Neuronal stem cell (in vitro differentiated cells): ENCODE measurements at regions not wholly inside any gene's neighbourhood (a gene's known extent, or its start where the extent isn't known, plus 50 kb on each side); places are given as distances from the start of the nearest gene placed in this dataset.

Experiments
- DNase-seq: peaks from one replicate; pipeline ENCODE4 v3.0.0-alpha.2; 2013; ENCODE audit warnings: low spot score
- H2AFZ ChIP-seq: one replicate; pipeline ENCODE4 v1.6.1; 2013; ENCODE audit warnings: mild to moderate bottlenecking, low read length, inconsistent platforms
- H2AK5ac ChIP-seq: 2 replicates; pipeline ENCODE4 v1.6.1; 2013; ENCODE audit warnings: low read depth, mild to moderate bottlenecking, inconsistent platforms, low read length, moderate library complexity, mixed read lengths
- H2BK120ac ChIP-seq: 2 replicates; pipeline ENCODE4 v1.6.1; 2013; ENCODE audit warnings: low read depth, mild to moderate bottlenecking, inconsistent platforms, low read length, moderate library complexity, mixed read lengths
- H2BK12ac ChIP-seq: one replicate; pipeline ENCODE4 v1.6.1; 2013; ENCODE audit warnings: low read length, inconsistent platforms
- H2BK15ac ChIP-seq: 2 replicates; pipeline ENCODE4 v1.6.1; 2013; ENCODE audit warnings: mild to moderate bottlenecking, low read length, inconsistent platforms, mixed read lengths
- H2BK5ac ChIP-seq: one replicate; pipeline ENCODE4 v1.6.1; 2013; ENCODE audit warnings: inconsistent platforms, mild to moderate bottlenecking, low read length, moderate library complexity
- H3K14ac ChIP-seq: one replicate; pipeline ENCODE4 v1.6.1; 2013; ENCODE audit warnings: low read length, inconsistent platforms
- H3K18ac ChIP-seq: 2 replicates; pipeline ENCODE4 v1.6.1; 2013; ENCODE audit warnings: low read length, inconsistent platforms
- H3K23ac ChIP-seq: 2 replicates; pipeline ENCODE4 v1.6.1; 2013; ENCODE audit warnings: low read depth, mild to moderate bottlenecking, mixed read lengths, low read length, inconsistent platforms; ENCODE audit not compliant: poor library complexity
- H3K27ac ChIP-seq: replicated peaks from 3 replicates; pipeline ENCODE4 v1.5.1; 2013; ENCODE audit warnings: low read length, inconsistent platforms
- H3K27me3 ChIP-seq, 3 experiments: 2 replicates each; pipeline ENCODE4 v1.6.1; 2013; ENCODE audit warnings: low read length in 3 of 3, mild to moderate bottlenecking in 2 of 3, inconsistent platforms in 1 of 3, low read depth in 1 of 3, mixed read lengths in 1 of 3, moderate library complexity in 1 of 3; ENCODE audit not compliant: control insufficient read depth in 3 of 3, insufficient read depth in 3 of 3
- H3K36me3 ChIP-seq, 2 donors: replicated peaks in 1 of 2; 2 replicates each; pipeline ENCODE4 v1.6.1; 2013; ENCODE audit warnings: low read length in 2 of 2; ENCODE audit not compliant: control insufficient read depth in 2 of 2, insufficient read depth in 2 of 2
- H3K4ac ChIP-seq: 2 replicates; pipeline ENCODE4 v1.6.1; 2013; ENCODE audit warnings: inconsistent platforms, mild to moderate bottlenecking, low read length, moderate library complexity
- H3K4me1 ChIP-seq, 2 donors: 1 replicate in 1 of 2; 2 replicates in 1 of 2; pipeline ENCODE4 v1.6.1; 2013; ENCODE audit warnings: low read length in 2 of 2, low read depth in 1 of 2; ENCODE audit not compliant: control insufficient read depth in 2 of 2, insufficient read depth in 1 of 2
- H3K4me2 ChIP-seq: one replicate; pipeline ENCODE4 v1.6.1; 2013; ENCODE audit warnings: mild to moderate bottlenecking, low read length, inconsistent platforms; ENCODE audit not compliant: insufficient read depth, poor library complexity, severe bottlenecking
- H3K4me3 ChIP-seq, 2 donors: 2 replicates each; pipeline ENCODE4 v1.5.1; 2013; ENCODE audit warnings: low read length in 2 of 2, mild to moderate bottlenecking in 2 of 2, inconsistent platforms in 1 of 2, moderate library complexity in 1 of 2
- H3K79me1 ChIP-seq: one replicate; pipeline ENCODE4 v1.6.1; 2013; ENCODE audit warnings: low read depth, mild to moderate bottlenecking, inconsistent platforms, low read length, moderate library complexity
- H3K9ac ChIP-seq: one replicate; pipeline ENCODE4 v1.6.1; 2013; ENCODE audit warnings: mild to moderate bottlenecking, low read depth, low read length, inconsistent platforms; ENCODE audit not compliant: poor library complexity
- H3K9me3 ChIP-seq, 2 donors: replicated peaks in 1 of 2; 2 replicates each; pipeline versions ENCODE3 to v1.6.1; 2013; ENCODE audit warnings: low read length in 2 of 2, mild to moderate bottlenecking in 2 of 2, inconsistent platforms in 1 of 2, low read depth in 1 of 2, mixed read lengths in 1 of 2, moderate library complexity in 1 of 2; ENCODE audit not compliant: control insufficient read depth in 2 of 2, insufficient read depth in 1 of 2
- H4K8ac ChIP-seq: one replicate; pipeline ENCODE4 v1.6.1; 2013; ENCODE audit warnings: low read depth, mild to moderate bottlenecking, inconsistent platforms, low read length, moderate library complexity
- H4K91ac ChIP-seq: one replicate; pipeline ENCODE4 v1.6.1; 2013; ENCODE audit warnings: low read length, low read depth, mild to moderate bottlenecking, inconsistent platforms; ENCODE audit not compliant: poor library complexity
- WGBS, 2 donors: extraction: QIAGEN DNeasy Blood & Tissue Kit; methylation state at CpG; one replicate each; pipeline ENCODE4 v1.1.7; 2013; ENCODE audit warnings: missing lambda C conversion rate in 2 of 2, mixed read lengths in 1 of 2; ENCODE audit not compliant: insufficient read length in 2 of 2, insufficient replicate concordance in 1 of 2; ENCODE audit errors: extremely low coverage in 2 of 2; 5-methylcytosine and 5-hydroxymethylcytosine counted together

- Histone ChIP-seq H3K4me3 (no peak overlapping the region), H4K8ac (no peak overlapping the region), H3K4me1 (no peaks in the 10 kb centered on the region), H3K9ac (no peak overlapping the region), H3K9me3 (peaks cover 38 to 42% of the 10 kb centered on the region in 2 donors), H3K27me3 (no peaks in the 10 kb centered on the region), H3K4ac (no peak overlapping the region), H3K36me3 (peaks cover 0 to 9% of the 10 kb centered on the region in 2 donors), H3K79me1 (no peaks in the 10 kb centered on the region), H3K4me2 (no peak overlapping the region), H3K18ac (no peak overlapping the region), H4K91ac (no peak overlapping the region), H2BK12ac (no peak overlapping the region), H2AFZ (no peak overlapping the region), H2BK5ac (no peak overlapping the region), H3K27ac (no peak overlapping the region), H2AK5ac (no peak overlapping the region), H2BK120ac (no peak overlapping the region), H3K23ac (no peak overlapping the region), H3K14ac (no peak overlapping the region), H2BK15ac (no peak overlapping the region)
- no CpG with 5 or more reads among the region's 1 CpG for WGBS, 2 donors
- DNase-seq, result no peak
Observed at GRCh38 chr5:110224050-110224449, 502.4 kb downstream of the TMEM232 start.

DNA sequence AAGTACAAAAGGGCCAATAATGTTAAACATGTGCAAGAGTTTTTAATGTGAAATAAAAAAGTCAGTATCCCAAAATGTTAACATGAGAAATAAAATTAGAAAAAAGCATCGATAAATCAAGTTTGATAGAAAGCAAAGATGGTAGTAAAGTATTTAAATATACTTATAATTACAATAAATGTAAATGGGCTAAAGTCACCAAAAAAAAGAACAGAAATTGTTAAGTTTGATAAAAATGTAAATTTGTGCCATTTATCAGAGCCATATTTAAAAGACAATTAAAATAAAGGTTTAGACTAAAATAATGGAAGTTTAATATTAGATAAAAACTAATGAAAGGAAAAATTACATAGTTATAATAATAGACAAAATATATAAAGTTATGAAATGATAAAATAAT lies 500.5 kb downstream of the TMEM232 start:
- H4K91ac ChIP-seq, result no peak overlapping the region
- no peaks in the 10 kb centered on the region for H3K27me3 ChIP-seq
- H2BK5ac ChIP-seq, result no peak overlapping the region
- no peak overlapping the region for H3K4me2 ChIP-seq
- no CpG with 5 or more reads among the region's 1 CpG for WGBS, 2 donors
- no peak overlapping the region for H2BK15ac ChIP-seq
- no peak overlapping the region for H2BK12ac ChIP-seq
- no peak for DNase-seq
- no peak overlapping the region for H3K14ac ChIP-seq
- H3K9me3 ChIP-seq, result peaks cover 23 to 34% of the 10 kb centered on the region in 2 donors
- no peak overlapping the region for H2AK5ac ChIP-seq
- H4K8ac ChIP-seq, result no peak overlapping the region
- no peak overlapping the region for H3K4me3 ChIP-seq
- no peaks in the 10 kb centered on the region for H3K79me1 ChIP-seq
- no peak overlapping the region for H3K27ac ChIP-seq
- H3K18ac ChIP-seq, result no peak overlapping the region
- no peak overlapping the region for H3K23ac ChIP-seq
- H3K9ac ChIP-seq, result no peak overlapping the region
- H3K4me1 ChIP-seq, result no peaks in the 10 kb centered on the region
- peaks cover 0 to 7% of the 10 kb centered on the region in 2 donors for H3K36me3 ChIP-seq
- H3K4ac ChIP-seq, result no peak overlapping the region
- no peak overlapping the region for H2BK120ac ChIP-seq
- no peak overlapping the region for H2AFZ ChIP-seq

GRCh38 chr5:110239786-110240185 lies 486.7 kb downstream of the TMEM232 start:
- no peak for DNase-seq
- H2BK15ac ChIP-seq, result no peak overlapping the region
- H3K79me1 ChIP-seq, result no peaks in the 10 kb centered on the region
- H3K4me1 ChIP-seq, result no peaks in the 10 kb centered on the region
- no peak overlapping the region for H3K23ac ChIP-seq
- H3K36me3 ChIP-seq, result peaks cover 0 to 2% of the 10 kb centered on the region in 2 donors
- no peak overlapping the region for H2AK5ac ChIP-seq
- H2BK120ac ChIP-seq, result no peak overlapping the region
- no CpG with 5 or more reads among the region's 2 CpGs for WGBS, 2 donors
- no peak overlapping the region for H2BK5ac ChIP-seq
- no peak overlapping the region for H4K91ac ChIP-seq
- H3K9ac ChIP-seq, result no peak overlapping the region
- H3K14ac ChIP-seq, result no peak overlapping the region
- no peak overlapping the region for H3K27ac ChIP-seq
- peaks cover 2 to 4% of the 10 kb centered on the region in 2 donors for H3K9me3 ChIP-seq
- no peak overlapping the region for H2BK12ac ChIP-seq
- H3K4ac ChIP-seq, result no peak overlapping the region
- no peaks in the 10 kb centered on the region for H3K27me3 ChIP-seq
- H3K18ac ChIP-seq, result no peak overlapping the region
- H3K4me3 ChIP-seq, result no peak overlapping the region
- H2AFZ ChIP-seq, result no peak overlapping the region
- no peak overlapping the region for H4K8ac ChIP-seq
- no peak overlapping the region for H3K4me2 ChIP-seq

GRCh38 chr5:110242950-110243349 lies 483.5 kb downstream of the TMEM232 start:
- no peak for DNase-seq
- H3K4me1 ChIP-seq, result no peaks in the 10 kb centered on the region
- H3K23ac ChIP-seq, result no peak overlapping the region
- no peak overlapping the region for H2AFZ ChIP-seq
- H4K8ac ChIP-seq, result no peak overlapping the region
- no peak overlapping the region for H3K4me2 ChIP-seq
- H3K9me3 ChIP-seq, result peaks cover 2% of the 10 kb centered on the region in 2 donors
- H3K27me3 ChIP-seq, result no peaks in the 10 kb centered on the region
- no peaks in the 10 kb centered on the region for H3K79me1 ChIP-seq
- no peak overlapping the region for H3K18ac ChIP-seq
- no peak overlapping the region for H3K4me3 ChIP-seq
- no CpG with 5 or more reads among the region's 4 CpGs for WGBS, 2 donors
- H3K9ac ChIP-seq, result no peak overlapping the region
- no peak overlapping the region for H2BK12ac ChIP-seq
- no peak overlapping the region for H3K27ac ChIP-seq
- no peak overlapping the region for H2BK120ac ChIP-seq
- H3K4ac ChIP-seq, result no peak overlapping the region
- H3K36me3 ChIP-seq, result peaks cover 0 to 4% of the 10 kb centered on the region in 2 donors
- H2BK15ac ChIP-seq, result no peak overlapping the region
- H4K91ac ChIP-seq, result no peak overlapping the region
- H2AK5ac ChIP-seq, result no peak overlapping the region
- no peak overlapping the region for H3K14ac ChIP-seq
- H2BK5ac ChIP-seq, result no peak overlapping the region
